Fibroblast of pulmonary artery (primary cell): ENCODE measurements at regions not wholly inside any gene's neighbourhood (a gene's known extent, or its start where the extent isn't known, plus 50 kb on each side); places are given as distances from the start of the nearest gene placed in this dataset.
A peak's percentile ranks its signal among the peaks of the same experiment; 100 is the strongest.

Experiments
- DNase-seq: peaks from one replicate; pipeline ENCODE4 v3.0.0-alpha.2; 2010; ENCODE audit warnings: low read depth
- H3K4me3 ChIP-seq: replicated peaks from 2 replicates; pipeline ENCODE4 v1.5.1; 2011; ENCODE audit warnings: low read depth, mild to moderate bottlenecking, control low read depth, low read length, moderate library complexity
- CTCF ChIP-seq: IDR thresholded peaks from 2 replicates; pipeline ENCODE4 v1.5.1; 2011; ENCODE audit warnings: mild to moderate bottlenecking, control low read depth, low read length, inconsistent platforms; ENCODE audit errors: missing control alignments

GRCh38 chr5:158154226-158155005, 295.5 kb upstream of the CLINT1 start:
- peak; percentile 66 for DNase-seq
- TF ChIP-seq CTCF: no peak
- no peak overlapping the region for H3K4me3 ChIP-seq

- TF ChIP-seq CTCF: no peak
- DNase-seq: no peak
Measured at GRCh38 chr5:158153508-158153907, 294.6 kb upstream of the CLINT1 start.

GRCh38 chr5:158152136-158152535, 293.2 kb upstream of the CLINT1 start:
- no peak for DNase-seq
- no peak overlapping the region for H3K4me3 ChIP-seq
- TF ChIP-seq CTCF: no peak

More at GRCh38 chr5:158153508-158153907, 294.6 kb upstream of the CLINT1 start:
- no peak overlapping the region for H3K4me3 ChIP-seq

GRCh38 chr5:158147227-158147626, 288.3 kb upstream of the CLINT1 start:
- no peak for TF ChIP-seq CTCF
- no peak for DNase-seq
- H3K4me3 ChIP-seq: no peak overlapping the region

- TF ChIP-seq CTCF: no peak
- no peak for DNase-seq
- H3K4me3 ChIP-seq: no peak overlapping the region
Measured at GRCh38 chr5:158145827-158146226, 286.9 kb upstream of the CLINT1 start.

- no peak for DNase-seq
- TF ChIP-seq CTCF: no peak
- no peak overlapping the region for H3K4me3 ChIP-seq
Measured at GRCh38 chr5:158143081-158143480, 284.1 kb upstream of the CLINT1 start.

GRCh38 chr5:158142156-158142555, 283.2 kb upstream of the CLINT1 start:
- no peak overlapping the region for H3K4me3 ChIP-seq
- no peak for TF ChIP-seq CTCF
- DNase-seq: no peak
